B cell (primary cell): ENCODE measurements at regions not wholly inside any gene's neighbourhood (a gene's known extent, or its start where the extent isn't known, plus 50 kb on each side); places are given as distances from the start of the nearest gene placed in this dataset.

ENCODE experiments used
- ATAC-seq: fragments of 200-7000 bp; cut with Tn5 transposase; one replicate; pipeline ENCODE4 v1.10.0; 2021; ENCODE audit warnings: low read depth, mild to moderate bottlenecking, moderate number of reproducible peaks, moderate library complexity
- CTCF ChIA-PET: fragments of 350-600 bp; sonication (Branson Sonifier 250); formaldehyde crosslinking; loops from one replicate; lab custom pipeline; 2021; ENCODE audit warnings: antibody characterized with exemption, inconsistent platforms; lab: Charles Lee
- POLR2A ChIA-PET: fragments of 350-600 bp; sonication (Branson Sonifier 250); formaldehyde crosslinking; loops from one replicate; lab custom pipeline; 2021; ENCODE audit warnings: antibody characterized with exemption; lab: Charles Lee
- DNase-seq: peaks from one replicate; pipeline ENCODE4 v3.0.0; 2013
- H2AFZ ChIP-seq: 2 replicates; pipeline ENCODE4 v1.6.1; 2012; ENCODE audit warnings: mild to moderate bottlenecking, low read depth, low read length; ENCODE audit not compliant: insufficient read depth, poor library complexity, severe bottlenecking
- H3K27ac ChIP-seq, 2 donors: 1 replicate in 1 of 2; 2 replicates in 1 of 2; pipeline ENCODE4 v1.5.1; 2012 to 2013; ENCODE audit warnings: low read length in 2 of 2, mild to moderate bottlenecking in 2 of 2, moderate library complexity in 1 of 2
- H3K27me3 ChIP-seq, 4 experiments: fragments of 200-600 bp in 1 of 4; sonication (generic) in 1 of 4; replicated peaks in 1 of 4; 1 replicate in 2 of 4; 2 replicates in 2 of 4; pipeline versions ENCODE4 v1.6.1 to v1.7.0; 2013 to 2016; ENCODE audit warnings: low read length in 3 of 4, mild to moderate bottlenecking in 2 of 4, mixed read lengths in 1 of 4, moderate library complexity in 1 of 4; ENCODE audit not compliant: insufficient read depth in 4 of 4, control insufficient read depth in 3 of 4; ENCODE audit errors: control extremely low read depth in 1 of 4
- H3K36me3 ChIP-seq, 2 experiments: replicated peaks in 1 of 2; 1 replicate in 1 of 2; 2 replicates in 1 of 2; pipeline versions ENCODE4 v1.6.1 to v1.7.1; 2013; ENCODE audit warnings: low read length in 1 of 2; ENCODE audit not compliant: insufficient read depth in 2 of 2, control insufficient read depth in 1 of 2; ENCODE audit errors: control extremely low read depth in 1 of 2, extremely low read depth in 1 of 2
- H3K4me1 ChIP-seq, 2 donors: fragments of 200-600 bp in 1 of 2; sonication (generic) in 1 of 2; 1 replicate in 1 of 2; 2 replicates in 1 of 2; pipeline versions ENCODE4 v1.5.1 to v1.6.1; 2013 to 2017; ENCODE audit warnings: low read length in 2 of 2; ENCODE audit not compliant: control insufficient read depth in 2 of 2, insufficient read depth in 2 of 2
- H3K4me2 ChIP-seq: replicated peaks from 2 replicates; pipeline ENCODE3; 2012; ENCODE audit warnings: mild to moderate bottlenecking, low read depth, low read length; ENCODE audit not compliant: poor library complexity, severe bottlenecking
- H3K4me3 ChIP-seq, 5 experiments: fragments of 200-600 bp in 1 of 5; sonication (generic) in 1 of 5; 1 replicate in 3 of 5; 2 replicates in 2 of 5; pipeline versions ENCODE4 v1.5.1 to v1.7.0; 2011 to 2016; ENCODE audit warnings: low read length in 4 of 5, mild to moderate bottlenecking in 4 of 5, low read depth in 2 of 5, control low read depth in 1 of 5, moderate library complexity in 1 of 5; ENCODE audit not compliant: insufficient read depth in 1 of 5; ENCODE audit errors: control extremely low read depth in 1 of 5, extremely low read depth in 1 of 5
- H3K79me2 ChIP-seq: fragments of 200-600 bp; sonication (generic); one replicate; pipeline ENCODE4 v1.6.0; 2016; ENCODE audit warnings: low read length; ENCODE audit not compliant: control insufficient read depth, insufficient read depth
- H3K9ac ChIP-seq: fragments of 200-600 bp; sonication (generic); 2 replicates; pipeline ENCODE4 v1.6.1; 2017; ENCODE audit warnings: mild to moderate bottlenecking, low read length, moderate library complexity
- H3K9me3 ChIP-seq, 3 donors: one replicate each; pipeline versions ENCODE4 v1.6.1 to v1.7.1; 2013; ENCODE audit warnings: low read length in 2 of 3; ENCODE audit not compliant: control insufficient read depth in 2 of 3, insufficient read depth in 1 of 3; ENCODE audit errors: control extremely low read depth in 1 of 3
- H4K20me1 ChIP-seq: 2 replicates; pipeline ENCODE4 v1.6.0; 2012; ENCODE audit warnings: mild to moderate bottlenecking, low read length; ENCODE audit not compliant: insufficient read depth, control insufficient read depth, poor library complexity, severe bottlenecking
- H3K27ac Mint-ChIP-seq: one replicate; pipeline ENCODE4 v1.8.0; 2021; ENCODE audit warnings: mixed read lengths
- H3K27me3 Mint-ChIP-seq: one replicate; pipeline ENCODE4 v1.8.0; 2021; ENCODE audit warnings: mixed read lengths
- H3K4me1 Mint-ChIP-seq: one replicate; pipeline ENCODE4 v1.8.0; 2021; ENCODE audit warnings: mixed read lengths
- H3K4me3 Mint-ChIP-seq: one replicate; pipeline ENCODE4 v1.8.0; 2021; ENCODE audit warnings: mixed read lengths
- H3K9me3 Mint-ChIP-seq: one replicate; pipeline ENCODE4 v1.8.0; 2022; ENCODE audit warnings: mixed read lengths; ENCODE audit not compliant: insufficient read depth
- CTCF ChIP-seq: fragments of 200-600 bp; IDR thresholded peaks from one replicate; pipeline ENCODE4 v1.8.0; 2022; ENCODE audit warnings: antibody characterized with exemption, mild to moderate bottlenecking
- EZH2 ChIP-seq: IDR thresholded peaks from 2 replicates; pipeline ENCODE4 v1.6.1; 2012; ENCODE audit warnings: borderline replicate concordance, low read depth, mild to moderate bottlenecking, moderate library complexity, low read length; ENCODE audit not compliant: insufficient read depth, poor library complexity, severe bottlenecking
- WGBS: methylation state at CpG from one replicate; pipeline ENCODE4 v1.1.5; 2013; ENCODE audit warnings: missing lambda C conversion rate; ENCODE audit not compliant: insufficient coverage; 5-methylcytosine and 5-hydroxymethylcytosine counted together
- intact Hi-C: fragments of 100-400 bp; cut with micrococcal nuclease; formaldehyde crosslinking; loops from one replicate; pipeline ENCODE4 v1.10.0; 2022

GRCh38 chr10:84996580-84996979, 668.2 kb downstream of the CCSER2 start:
- ChIA-PET POLR2A (no interaction called here), CTCF (no interaction called here)
- intact Hi-C loops: no loop called here
- H4K20me1 ChIP-seq: no peaks in the 10 kb centered on the region
- no peak overlapping the region for H3K4me3 Mint-ChIP-seq
- ATAC-seq (no peak), DNase-seq (no peak)
- no peak overlapping the region for H3K4me2 ChIP-seq
- TF ChIP-seq EZH2: no peak
- TF ChIP-seq CTCF: no peak
- no peaks in the 10 kb centered on the region for H3K27me3 Mint-ChIP-seq
- H2AFZ ChIP-seq: no peak overlapping the region
- H3K36me3 ChIP-seq: no peaks in the 10 kb centered on the region
- peaks cover 6% of the 10 kb centered on the region for H3K9me3 Mint-ChIP-seq
- no peak overlapping the region for H3K4me3 ChIP-seq
- H3K9ac ChIP-seq: no peak overlapping the region
- H3K27me3 ChIP-seq: no peaks in the 10 kb centered on the region
- no peaks in the 10 kb centered on the region for H3K9me3 ChIP-seq
- no peaks in the 10 kb centered on the region for H3K4me1 ChIP-seq
- no peak overlapping the region for H3K27ac Mint-ChIP-seq
- no peak overlapping the region for H3K27ac ChIP-seq
- no peaks in the 10 kb centered on the region for H3K4me1 Mint-ChIP-seq
- H3K79me2 ChIP-seq: no peaks in the 10 kb centered on the region
- no CpG with 5 or more reads among the region's 3 CpGs for WGBS

GRCh38 chr10:84997870-84998269, 669.5 kb downstream of the CCSER2 start:
- Histone ChIP-seq H3K27me3 (no peaks in the 10 kb centered on the region), H3K4me1 (no peaks in the 10 kb centered on the region), H3K79me2 (no peaks in the 10 kb centered on the region), H3K4me3 (no peak overlapping the region), H3K36me3 (no peaks in the 10 kb centered on the region), H2AFZ (no peak overlapping the region), H3K4me2 (no peak overlapping the region), H3K27ac (no peak overlapping the region), H3K9ac (no peak overlapping the region), H4K20me1 (no peaks in the 10 kb centered on the region), H3K9me3 (no peaks in the 10 kb centered on the region)
- ChIA-PET POLR2A (no interaction called here), CTCF (no interaction called here)
- intact Hi-C loops: no loop called here
- Mint-ChIP-seq H3K9me3 (peaks cover 6% of the 10 kb centered on the region), H3K4me1 (no peaks in the 10 kb centered on the region), H3K27me3 (no peaks in the 10 kb centered on the region), H3K27ac (no peak overlapping the region), H3K4me3 (no peak overlapping the region)
- no CpG with 5 or more reads among the region's 2 CpGs for WGBS
- TF ChIP-seq CTCF: no peak
- no peak for TF ChIP-seq EZH2
- DNase-seq (no peak), ATAC-seq (no peak)
